ENCODE measurements at regions not wholly inside any gene's neighbourhood (a gene's known extent, or its start where the extent isn't known, plus 50 kb on each side); places are given as distances from the start of the nearest gene placed in this dataset.
"Not testable (repeated sequence)": the region's sequence is repeated elsewhere in the genome, so short reads cannot be mapped to it uniquely, and the experiment has no call there.

- DNase-seq (ENCODE audit: low read depth) = no peak
Measured at GRCh38 chr19:32032561-32032960, 312.8 kb upstream of the ZNF507 start.

- DNase-seq (ENCODE audit: low read depth) = no peak
Measured at GRCh38 chr19:32035626-32036025, 309.8 kb upstream of the ZNF507 start.

GRCh38 chr19:32038021-32038920, 307.1 kb upstream of the ZNF507 start:
- DNase-seq (ENCODE audit: low read depth) = no peak

- DNase-seq (ENCODE audit: low read depth) = no peak
Measured at GRCh38 chr19:32038961-32039360, 306.4 kb upstream of the ZNF507 start.

GRCh38 chr19:32039440-32039839, 306.0 kb upstream of the ZNF507 start:
- DNase-seq (ENCODE audit: low read depth) = no peak

GRCh38 chr19:32040236-32040635, 305.2 kb upstream of the ZNF507 start:
- no peak for DNase-seq (ENCODE audit: low read depth)

- peak; percentile 2 for DNase-seq (ENCODE audit: low read depth)
Measured at GRCh38 chr19:32041681-32042292, 303.6 kb upstream of the ZNF507 start.

- no peak for DNase-seq (ENCODE audit: low read depth)
Measured at GRCh38 chr19:32047788-32048187, 297.6 kb upstream of the ZNF507 start.

GRCh38 chr19:32053376-32053775, 292.0 kb upstream of the ZNF507 start:
- no peak for DNase-seq (ENCODE audit: low read depth)

GRCh38 chr19:32053861-32054260, 291.5 kb upstream of the ZNF507 start:
- no peak for DNase-seq (ENCODE audit: low read depth)

GRCh38 chr19:32058131-32058530, 287.3 kb upstream of the ZNF507 start:
- DNase-seq (ENCODE audit: low read depth) = no peak

GRCh38 chr19:32061315-32061714, 284.1 kb upstream of the ZNF507 start:
- peak; percentile 2 for DNase-seq (ENCODE audit: low read depth)

GRCh38 chr19:32063601-32064000, 281.8 kb upstream of the ZNF507 start:
- DNase-seq (ENCODE audit: low read depth) = no peak

- DNase-seq (ENCODE audit: low read depth) = no peak
Measured at GRCh38 chr19:32066056-32066455, 279.4 kb upstream of the ZNF507 start.

- no peak for DNase-seq (ENCODE audit: low read depth)
Measured at GRCh38 chr19:32067685-32068084, 277.7 kb upstream of the ZNF507 start.

- no peak for DNase-seq (ENCODE audit: low read depth)
Measured at GRCh38 chr19:32068793-32069192, 276.6 kb upstream of the ZNF507 start.

- DNase-seq (ENCODE audit: low read depth) = no peak
Measured at GRCh38 chr19:32070101-32070500, 275.3 kb upstream of the ZNF507 start.

GRCh38 chr19:32082028-32082427, 263.4 kb upstream of the ZNF507 start:
- no peak for DNase-seq (ENCODE audit: low read depth)

GRCh38 chr19:32084756-32085363, 260.6 kb upstream of the ZNF507 start:
- DNase-seq (ENCODE audit: low read depth) = not testable (repeated sequence)

GRCh38 chr19:32091241-32091640, 254.2 kb upstream of the ZNF507 start:
- no peak for DNase-seq (ENCODE audit: low read depth)

GRCh38 chr19:32097011-32097410, 248.4 kb upstream of the ZNF507 start:
- no peak for DNase-seq (ENCODE audit: low read depth)

- DNase-seq (ENCODE audit: low read depth) = no peak
Measured at GRCh38 chr19:32097620-32098019, 247.8 kb upstream of the ZNF507 start.

GRCh38 chr19:32098968-32099367, 246.4 kb upstream of the ZNF507 start:
- no peak for DNase-seq (ENCODE audit: low read depth)
